ENCODE measurements at regions not wholly inside any gene's neighbourhood (a gene's known extent, or its start where the extent isn't known, plus 50 kb on each side); places are given as distances from the start of the nearest gene placed in this dataset.
"Not testable (repeated sequence)": the region's sequence is repeated elsewhere in the genome, so short reads cannot be mapped to it uniquely, and the experiment has no call there.

DNA sequence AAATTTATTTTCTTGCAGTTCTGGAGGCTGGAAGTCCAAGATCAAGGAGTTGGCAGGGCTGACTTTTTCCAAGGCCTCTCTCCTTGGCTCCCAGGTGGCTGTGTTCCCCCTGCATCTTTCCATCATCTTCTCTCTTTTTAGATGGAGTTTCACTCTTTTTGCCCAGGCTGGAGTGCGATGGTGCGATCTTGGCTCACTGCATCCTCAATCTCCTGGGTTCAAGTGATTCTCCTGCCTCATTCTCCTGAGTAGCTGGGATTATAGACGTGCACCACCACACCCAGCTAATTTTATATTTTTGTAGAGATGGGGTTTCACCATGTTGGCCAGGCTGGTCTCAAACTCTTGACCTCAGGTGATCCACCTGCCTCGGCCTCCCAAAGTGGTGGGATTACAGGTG, 411.1 kb downstream of the RPS24 start:
- TF ChIP-seq POLR2A (IDR thresholded peaks at IDR 0.05): not testable (repeated sequence)
- TF ChIP-seq, protein P1, sequence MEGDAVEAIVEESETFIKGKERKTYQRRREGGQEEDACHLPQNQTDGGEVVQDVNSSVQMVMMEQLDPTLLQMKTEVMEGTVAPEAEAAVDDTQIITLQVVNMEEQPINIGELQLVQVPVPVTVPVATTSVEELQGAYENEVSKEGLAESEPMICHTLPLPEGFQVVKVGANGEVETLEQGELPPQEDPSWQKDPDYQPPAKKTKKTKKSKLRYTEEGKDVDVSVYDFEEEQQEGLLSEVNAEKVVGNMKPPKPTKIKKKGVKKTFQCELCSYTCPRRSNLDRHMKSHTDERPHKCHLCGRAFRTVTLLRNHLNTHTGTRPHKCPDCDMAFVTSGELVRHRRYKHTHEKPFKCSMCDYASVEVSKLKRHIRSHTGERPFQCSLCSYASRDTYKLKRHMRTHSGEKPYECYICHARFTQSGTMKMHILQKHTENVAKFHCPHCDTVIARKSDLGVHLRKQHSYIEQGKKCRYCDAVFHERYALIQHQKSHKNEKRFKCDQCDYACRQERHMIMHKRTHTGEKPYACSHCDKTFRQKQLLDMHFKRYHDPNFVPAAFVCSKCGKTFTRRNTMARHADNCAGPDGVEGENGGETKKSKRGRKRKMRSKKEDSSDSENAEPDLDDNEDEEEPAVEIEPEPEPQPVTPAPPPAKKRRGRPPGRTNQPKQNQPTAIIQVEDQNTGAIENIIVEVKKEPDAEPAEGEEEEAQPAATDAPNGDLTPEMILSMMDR (IDR thresholded peaks at IDR 0.05): not testable (repeated sequence)

Data from testis (tissue), 2 donors.